ENCODE measurements at regions not wholly inside any gene's neighbourhood (a gene's known extent, or its start where the extent isn't known, plus 50 kb on each side); places are given as distances from the start of the nearest gene placed in this dataset.

DNA sequence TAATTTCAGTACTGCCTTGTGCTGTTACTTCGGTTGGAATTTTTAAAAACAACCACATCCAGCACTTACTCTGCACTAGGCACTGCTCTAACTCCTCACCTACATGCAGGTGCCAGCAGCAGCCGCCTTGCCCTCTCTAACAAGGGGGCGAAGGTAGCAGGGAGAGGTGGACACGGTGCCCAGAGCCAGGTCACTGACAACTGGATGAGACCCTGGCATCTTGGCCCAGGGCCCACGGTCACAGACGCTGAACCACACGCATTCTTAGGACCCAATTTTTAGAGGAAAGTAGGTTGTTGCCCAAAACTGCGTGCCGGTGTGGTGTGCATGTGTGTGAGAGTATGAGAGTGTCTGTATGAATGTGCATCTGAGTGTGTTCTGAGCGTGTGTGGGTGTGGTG, 63.4 kb upstream of the GATA2 start:
- no peak overlapping the region for H3K4me3 ChIP-seq
- TF ChIP-seq POLR2AphosphoS5 (IDR thresholded peaks at IDR 0.05): no peak
- TF ChIP-seq POLR2A (IDR thresholded peaks at IDR 0.05): no peak
- TF ChIP-seq, protein P1, sequence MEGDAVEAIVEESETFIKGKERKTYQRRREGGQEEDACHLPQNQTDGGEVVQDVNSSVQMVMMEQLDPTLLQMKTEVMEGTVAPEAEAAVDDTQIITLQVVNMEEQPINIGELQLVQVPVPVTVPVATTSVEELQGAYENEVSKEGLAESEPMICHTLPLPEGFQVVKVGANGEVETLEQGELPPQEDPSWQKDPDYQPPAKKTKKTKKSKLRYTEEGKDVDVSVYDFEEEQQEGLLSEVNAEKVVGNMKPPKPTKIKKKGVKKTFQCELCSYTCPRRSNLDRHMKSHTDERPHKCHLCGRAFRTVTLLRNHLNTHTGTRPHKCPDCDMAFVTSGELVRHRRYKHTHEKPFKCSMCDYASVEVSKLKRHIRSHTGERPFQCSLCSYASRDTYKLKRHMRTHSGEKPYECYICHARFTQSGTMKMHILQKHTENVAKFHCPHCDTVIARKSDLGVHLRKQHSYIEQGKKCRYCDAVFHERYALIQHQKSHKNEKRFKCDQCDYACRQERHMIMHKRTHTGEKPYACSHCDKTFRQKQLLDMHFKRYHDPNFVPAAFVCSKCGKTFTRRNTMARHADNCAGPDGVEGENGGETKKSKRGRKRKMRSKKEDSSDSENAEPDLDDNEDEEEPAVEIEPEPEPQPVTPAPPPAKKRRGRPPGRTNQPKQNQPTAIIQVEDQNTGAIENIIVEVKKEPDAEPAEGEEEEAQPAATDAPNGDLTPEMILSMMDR (IDR thresholded peaks at IDR 0.05): no peak
- no peak for DNase-seq (ENCODE audit: low spot score in 2 of 2)
- H3K27me3 ChIP-seq: peaks cover 0 to 19% of the 10 kb centered on the region in 2 donors
- peak overlapping the region in 1 of 2 donors; percentile 19 for H3K27ac ChIP-seq
- H3K9me3 ChIP-seq: peaks cover 0 to 3% of the 10 kb centered on the region in 2 donors
- intact Hi-C loops (cut with DNase I; ENCODE audit: low total_unique reads): no loop called here
- no peaks in the 10 kb centered on the region for H3K4me1 ChIP-seq
- H3K36me3 ChIP-seq: no peaks in the 10 kb centered on the region

DNA sequence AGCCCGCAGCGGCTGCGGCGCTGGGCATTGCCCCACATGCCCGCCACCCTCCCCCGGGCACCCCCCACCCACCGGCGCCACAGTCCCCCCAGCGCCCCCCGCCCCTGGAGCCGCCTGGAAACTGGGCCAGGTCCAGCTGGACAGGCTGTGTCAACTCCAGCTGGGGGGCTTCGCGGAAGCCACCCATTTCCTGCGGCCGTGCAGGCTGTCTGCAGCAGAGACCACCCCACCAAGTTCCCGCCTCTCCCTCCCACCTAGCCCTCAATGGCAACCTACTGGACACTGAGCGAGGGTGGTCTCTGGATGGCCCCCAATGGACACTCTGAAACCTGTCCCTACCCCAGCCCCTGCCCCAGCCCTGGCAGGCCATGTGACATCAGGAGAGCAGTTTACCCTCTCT, 62.8 kb upstream of the GATA2 start:
- H3K4me1 ChIP-seq: no peaks in the 10 kb centered on the region
- TF ChIP-seq POLR2A (IDR thresholded peaks at IDR 0.05) (no peak), POLR2AphosphoS5 (IDR thresholded peaks at IDR 0.05) (no peak)
- TF ChIP-seq, protein P1 (IDR thresholded peaks at IDR 0.05): no peak
- peak overlapping the region in 1 of 2 donors; percentile 62 for H3K27ac ChIP-seq
- no peak for DNase-seq (ENCODE audit: low spot score in 2 of 2)
- H3K9me3 ChIP-seq: peaks cover 0 to 3% of the 10 kb centered on the region in 2 donors
- peak overlapping the region in 2 of 3 donors; percentile 37 to 55 for H3K4me3 ChIP-seq
- peaks cover 0 to 19% of the 10 kb centered on the region in 2 donors for H3K27me3 ChIP-seq
- no peaks in the 10 kb centered on the region for H3K36me3 ChIP-seq
- intact Hi-C loops (cut with DNase I; ENCODE audit: low total_unique reads): no loop called here

DNA sequence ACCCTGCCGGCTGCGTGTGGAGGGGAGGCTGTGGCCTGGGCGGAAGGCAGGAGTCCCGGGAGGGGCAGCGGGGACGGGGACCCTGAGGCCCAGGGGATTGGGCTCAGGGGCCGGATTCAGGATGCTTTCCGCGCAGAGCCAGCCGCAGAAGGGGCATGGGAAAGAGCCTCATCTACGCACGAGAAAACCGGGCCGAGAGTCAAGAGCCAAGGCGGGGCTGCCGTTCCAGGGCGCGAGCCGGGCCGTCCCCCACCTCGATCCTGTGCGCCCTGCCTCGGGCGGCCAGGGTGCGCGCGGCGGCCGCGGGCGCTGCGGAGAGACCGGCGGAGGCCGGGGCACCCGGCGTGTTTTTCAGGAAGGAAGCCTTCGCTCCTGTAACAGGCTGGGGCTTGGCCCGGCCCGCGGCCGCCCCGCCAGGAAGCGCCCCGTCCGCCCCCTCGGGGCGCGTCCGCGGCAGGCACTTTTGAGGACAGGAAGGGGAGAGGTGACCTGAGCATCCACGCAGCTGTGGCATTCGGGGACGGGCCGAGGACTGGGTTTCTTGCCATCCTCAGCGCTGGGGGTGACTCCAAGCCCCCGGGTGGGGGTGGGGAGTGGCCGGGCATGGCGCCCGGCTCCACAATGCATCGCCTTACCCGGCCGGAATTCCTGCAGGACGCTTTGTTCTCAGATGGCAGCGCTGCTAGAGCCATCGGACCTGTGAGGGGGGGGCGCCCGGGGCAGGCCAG, 62.3 kb upstream of the GATA2 start:
- peaks cover 0 to 19% of the 10 kb centered on the region in 2 donors for H3K27me3 ChIP-seq
- intact Hi-C loops (cut with DNase I; ENCODE audit: low total_unique reads): no loop called here
- H3K4me1 ChIP-seq: no peaks in the 10 kb centered on the region
- peak overlapping the region in 2 of 3 donors; percentile 37 to 55 for H3K4me3 ChIP-seq
- TF ChIP-seq, protein P1 (IDR thresholded peaks at IDR 0.05): no peak
- TF ChIP-seq POLR2A (IDR thresholded peaks at IDR 0.05) (no peak), POLR2AphosphoS5 (IDR thresholded peaks at IDR 0.05) (peak in 1 of 3 donors; percentile 32)
- peaks cover 0 to 3% of the 10 kb centered on the region in 2 donors for H3K9me3 ChIP-seq
- DNase-seq (ENCODE audit: low spot score in 2 of 2): peak in 1 of 2 donors; percentile 51
- H3K27ac ChIP-seq: peak overlapping the region; percentile 29 to 62
- no peaks in the 10 kb centered on the region for H3K36me3 ChIP-seq

DNA sequence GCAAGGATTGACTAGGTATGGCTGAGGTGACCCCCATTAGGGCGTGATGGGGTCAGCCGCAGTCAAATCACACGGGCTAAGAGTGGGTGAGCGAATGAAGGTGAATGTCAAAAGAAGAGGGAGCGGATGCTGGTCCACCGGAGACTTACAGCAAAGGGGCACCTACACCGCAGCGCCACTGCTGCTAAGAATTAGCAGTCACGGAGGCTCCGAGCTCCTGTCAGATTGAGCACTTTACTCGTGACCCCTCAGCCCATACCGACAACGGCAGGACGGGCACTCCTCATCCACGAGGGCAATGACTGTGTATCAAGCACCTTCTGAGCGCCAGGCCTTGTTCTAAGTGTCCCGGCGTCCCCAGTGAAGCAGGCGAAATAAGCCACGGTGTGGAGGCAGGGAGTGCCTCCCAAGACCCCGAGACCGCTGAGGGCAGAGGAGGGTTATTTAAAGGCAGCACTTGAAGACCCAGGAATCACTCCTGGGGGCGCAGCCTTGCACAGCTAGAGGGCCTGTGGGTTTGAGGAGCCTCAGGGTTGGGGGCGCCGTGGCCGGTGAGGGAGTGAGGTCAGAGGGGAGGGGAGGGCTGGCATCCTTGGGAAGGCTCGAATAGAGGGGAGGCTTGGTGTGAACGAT, 61.6 kb upstream of the GATA2 start:
- Histone ChIP-seq H3K4me3 (peak overlapping the region in 2 of 3 donors; percentile 37 to 55), H3K36me3 (no peaks in the 10 kb centered on the region), H3K27ac (peak overlapping the region; percentile 29 to 62), H3K27me3 (peaks cover 0 to 19% of the 10 kb centered on the region in 2 donors), H3K4me1 (no peaks in the 10 kb centered on the region), H3K9me3 (peaks cover 0 to 3% of the 10 kb centered on the region in 2 donors)
- peak in 1 of 2 donors; percentile 30 for DNase-seq (ENCODE audit: low spot score in 2 of 2)
- TF ChIP-seq POLR2A (IDR thresholded peaks at IDR 0.05) (no peak), POLR2AphosphoS5 (IDR thresholded peaks at IDR 0.05) (no peak)
- TF ChIP-seq, protein P1 (IDR thresholded peaks at IDR 0.05): no peak
- intact Hi-C loops (cut with DNase I; ENCODE audit: low total_unique reads): no loop called here

DNA sequence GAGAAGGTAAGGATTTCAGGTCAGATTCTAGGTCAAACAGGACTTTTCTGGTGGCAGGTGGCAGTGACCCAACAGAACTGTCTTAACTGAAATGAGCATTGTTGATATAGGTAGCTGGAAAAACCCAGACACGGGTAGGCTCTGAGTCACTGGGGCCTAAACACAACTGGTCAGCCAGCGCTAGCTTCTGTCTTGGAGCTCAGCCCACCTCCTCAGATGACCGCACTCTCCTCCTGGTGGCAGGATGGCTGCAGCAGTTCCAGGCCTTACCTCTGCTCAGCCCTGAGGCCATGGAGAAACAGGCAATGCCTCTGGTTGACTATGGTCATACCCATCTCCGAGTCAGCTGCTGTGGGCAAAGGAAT, 61.1 kb upstream of the GATA2 start:
- TF ChIP-seq POLR2A (IDR thresholded peaks at IDR 0.05) (no peak), POLR2AphosphoS5 (IDR thresholded peaks at IDR 0.05) (no peak)
- TF ChIP-seq, protein P1 (IDR thresholded peaks at IDR 0.05): no peak
- Histone ChIP-seq H3K9me3 (peaks cover 0 to 3% of the 10 kb centered on the region in 2 donors), H3K27me3 (peaks cover 0 to 19% of the 10 kb centered on the region in 2 donors), H3K4me3 (no peak overlapping the region), H3K27ac (peak overlapping the region in 1 of 2 donors; percentile 62), H3K36me3 (no peaks in the 10 kb centered on the region), H3K4me1 (no peaks in the 10 kb centered on the region)
- DNase-seq (ENCODE audit: low spot score in 2 of 2): peak in 1 of 2 donors; percentile 27
- intact Hi-C loops (cut with DNase I; ENCODE audit: low total_unique reads): no loop called here
